ENCODE measurements at regions not wholly inside any gene's neighbourhood (a gene's known extent, or its start where the extent isn't known, plus 50 kb on each side); places are given as distances from the start of the nearest gene placed in this dataset.
"Not testable (repeated sequence)": the region's sequence is repeated elsewhere in the genome, so short reads cannot be mapped to it uniquely, and the experiment has no call there.

- Histone ChIP-seq H3K27ac (ENCODE audit: insufficient read depth, low read length) (no peak overlapping the region), H4K20me1 (ENCODE audit: control insufficient read depth, extremely low read depth, insufficient read depth, low read length) (no peaks in the 10 kb centered on the region), H3K79me2 (ENCODE audit: control insufficient read depth, insufficient read depth, low read length) (no peaks in the 10 kb centered on the region), H3K9me3 (ENCODE audit: control insufficient read depth, insufficient read depth, low read depth, low read length) (no peaks in the 10 kb centered on the region), H3K4me2 (ENCODE audit: extremely low read depth, insufficient read depth, low read length) (no peak overlapping the region), H3K4me3 (replicated peaks in 1 of 4; ENCODE audit: control extremely low read depth in 1 of 4, insufficient read depth in 1 of 4, low read depth in 3 of 4, low read length in 4 of 4) (no peak overlapping the region), H2AFZ (ENCODE audit: low read length) (no peak overlapping the region), H3K27me3 (ENCODE audit: control insufficient read depth, insufficient read depth, low read length) (no peaks in the 10 kb centered on the region), H3K9ac (ENCODE audit: insufficient read depth, low read length) (no peak overlapping the region), H3K4me1 (ENCODE audit: control insufficient read depth, extremely low read depth, insufficient read depth, low read length) (no peaks in the 10 kb centered on the region), H3K36me3 (ENCODE audit: control insufficient read depth, insufficient read depth, low read length) (no peaks in the 10 kb centered on the region)
- no peak for TF ChIP-seq CTCF (conservative IDR thresholded peaks at IDR 0.05 in 1 of 2, IDR thresholded peaks at IDR 0.05 in 1 of 2; ENCODE audit: low read depth in 1 of 2, low read length in 2 of 2)
- no peak for TF ChIP-seq EZH2 (IDR thresholded peaks at IDR 0.05; ENCODE audit: low read length, missing control alignments)
- no peak for DNase-seq (ENCODE audit: low read depth in 2 of 2)
Observed at GRCh38 chr2:102895376-102895775, 133.5 kb downstream of the TMEM182 start.

- not testable (repeated sequence) for H3K4me2 ChIP-seq (ENCODE audit: extremely low read depth, insufficient read depth, low read length); H3K36me3 ChIP-seq (ENCODE audit: control insufficient read depth, insufficient read depth, low read length); H3K9me3 ChIP-seq (ENCODE audit: control insufficient read depth, insufficient read depth, low read depth, low read length); H3K9ac ChIP-seq (ENCODE audit: insufficient read depth, low read length); H3K27me3 ChIP-seq (ENCODE audit: control insufficient read depth, insufficient read depth, low read length); H3K27ac ChIP-seq (ENCODE audit: insufficient read depth, low read length); DNase-seq (ENCODE audit: low read depth in 2 of 2); H4K20me1 ChIP-seq (ENCODE audit: control insufficient read depth, extremely low read depth, insufficient read depth, low read length); H3K79me2 ChIP-seq (ENCODE audit: control insufficient read depth, insufficient read depth, low read length); H3K4me1 ChIP-seq (ENCODE audit: control insufficient read depth, extremely low read depth, insufficient read depth, low read length); H2AFZ ChIP-seq (ENCODE audit: low read length); H3K4me3 ChIP-seq (replicated peaks in 1 of 4; ENCODE audit: control extremely low read depth in 1 of 4, insufficient read depth in 1 of 4, low read depth in 3 of 4, low read length in 4 of 4)
Observed at GRCh38 chr2:102909240-102909639, 147.4 kb downstream of the TMEM182 start.

- H3K4me3 ChIP-seq (replicated peaks in 1 of 4; ENCODE audit: control extremely low read depth in 1 of 4, insufficient read depth in 1 of 4, low read depth in 3 of 4, low read length in 4 of 4), result no peak overlapping the region
- DNase-seq (ENCODE audit: low read depth in 2 of 2), result no peak
- no peaks in the 10 kb centered on the region for H3K79me2 ChIP-seq (ENCODE audit: control insufficient read depth, insufficient read depth, low read length)
- H3K27ac ChIP-seq (ENCODE audit: insufficient read depth, low read length), result no peak overlapping the region
- H4K20me1 ChIP-seq (ENCODE audit: control insufficient read depth, extremely low read depth, insufficient read depth, low read length), result no peaks in the 10 kb centered on the region
- no peaks in the 10 kb centered on the region for H3K9me3 ChIP-seq (ENCODE audit: control insufficient read depth, insufficient read depth, low read depth, low read length)
- H3K4me1 ChIP-seq (ENCODE audit: control insufficient read depth, extremely low read depth, insufficient read depth, low read length), result no peaks in the 10 kb centered on the region
- H3K36me3 ChIP-seq (ENCODE audit: control insufficient read depth, insufficient read depth, low read length), result no peaks in the 10 kb centered on the region
- no peak overlapping the region for H3K4me2 ChIP-seq (ENCODE audit: extremely low read depth, insufficient read depth, low read length)
- no peaks in the 10 kb centered on the region for H3K27me3 ChIP-seq (ENCODE audit: control insufficient read depth, insufficient read depth, low read length)
- H2AFZ ChIP-seq (ENCODE audit: low read length), result no peak overlapping the region
- no peak for TF ChIP-seq EZH2 (IDR thresholded peaks at IDR 0.05; ENCODE audit: low read length, missing control alignments)
- TF ChIP-seq CTCF (conservative IDR thresholded peaks at IDR 0.05 in 1 of 2, IDR thresholded peaks at IDR 0.05 in 1 of 2; ENCODE audit: low read depth in 1 of 2, low read length in 2 of 2), result no peak
- no peak overlapping the region for H3K9ac ChIP-seq (ENCODE audit: insufficient read depth, low read length)
Observed at GRCh38 chr2:102910724-102911123, 148.9 kb downstream of the TMEM182 start.

Measured in fibroblast of lung (primary cell).